ENCODE measurements at regions not wholly inside any gene's neighbourhood (a gene's known extent, or its start where the extent isn't known, plus 50 kb on each side); places are given as distances from the start of the nearest gene placed in this dataset.

DNA sequence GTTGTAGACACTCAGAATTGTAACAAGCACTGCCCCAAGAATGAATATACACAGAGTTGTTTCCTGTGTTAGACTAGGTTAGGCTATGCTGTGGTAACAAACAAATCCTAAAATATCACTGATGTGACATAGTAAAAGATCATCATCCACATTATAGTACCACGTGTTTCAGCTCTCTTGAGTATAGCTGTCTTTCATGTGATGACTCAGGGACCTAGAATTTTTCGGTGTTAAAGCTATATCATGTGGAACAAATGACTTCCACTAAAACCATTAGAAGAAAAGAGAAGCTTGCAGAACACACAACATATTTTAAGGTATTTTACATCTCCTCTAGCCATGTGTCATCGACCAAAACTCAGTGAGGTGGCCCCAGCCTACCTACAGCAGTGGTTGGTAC, 307.9 kb upstream of the RBMS3 start:
- TF ChIP-seq FOXP2 (optimal IDR thresholded peaks at IDR 0.05; ENCODE audit: control extremely low read depth, extremely low read length, insufficient read depth) = no peak
- TF ChIP-seq EZH2 (IDR thresholded peaks at IDR 0.05) = no peak
- no peak for TF ChIP-seq POLR2AphosphoS5 (IDR thresholded peaks at IDR 0.05; ENCODE audit: borderline replicate concordance, low read depth, low read length)

Data from SK-N-MC (cell line).